22Rv1 (cell line): ENCODE measurements at regions not wholly inside any gene's neighbourhood (a gene's known extent, or its start where the extent isn't known, plus 50 kb on each side); places are given as distances from the start of the nearest gene placed in this dataset.

Experiments used
- ZFX ChIP-seq: fragments of 450-650 bp; IDR thresholded peaks from 2 replicates; pipeline ENCODE4 v1.6.1; 2017; ENCODE audit warnings: antibody characterized with exemption, borderline replicate concordance
- TF ChIP-seq, protein P1 (sequence below): fragments of 450-650 bp; IDR thresholded peaks from 2 replicates; pipeline ENCODE4 v1.5.1; 2017; ENCODE audit warnings: mild to moderate bottlenecking

DNA sequence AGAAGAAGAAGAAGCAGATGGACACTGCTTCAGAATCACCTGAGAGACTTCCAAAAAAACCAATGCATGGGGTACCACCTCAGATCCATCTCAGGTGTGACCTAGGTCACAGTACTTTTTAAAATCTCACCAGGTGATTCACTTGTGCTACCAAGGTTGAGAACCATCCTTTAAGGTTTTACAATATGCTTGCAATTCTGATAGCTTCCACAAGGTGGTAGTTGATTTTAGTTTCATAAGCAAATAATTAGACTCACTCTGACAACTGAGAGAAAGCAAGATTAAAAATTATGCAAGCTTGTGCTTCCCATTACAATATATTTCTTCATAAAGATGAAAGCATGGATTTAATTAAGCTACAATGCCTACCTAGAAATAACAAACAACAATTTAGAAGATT is 355.1 kb downstream of the EN1 start:
- TF ChIP-seq, protein P1, sequence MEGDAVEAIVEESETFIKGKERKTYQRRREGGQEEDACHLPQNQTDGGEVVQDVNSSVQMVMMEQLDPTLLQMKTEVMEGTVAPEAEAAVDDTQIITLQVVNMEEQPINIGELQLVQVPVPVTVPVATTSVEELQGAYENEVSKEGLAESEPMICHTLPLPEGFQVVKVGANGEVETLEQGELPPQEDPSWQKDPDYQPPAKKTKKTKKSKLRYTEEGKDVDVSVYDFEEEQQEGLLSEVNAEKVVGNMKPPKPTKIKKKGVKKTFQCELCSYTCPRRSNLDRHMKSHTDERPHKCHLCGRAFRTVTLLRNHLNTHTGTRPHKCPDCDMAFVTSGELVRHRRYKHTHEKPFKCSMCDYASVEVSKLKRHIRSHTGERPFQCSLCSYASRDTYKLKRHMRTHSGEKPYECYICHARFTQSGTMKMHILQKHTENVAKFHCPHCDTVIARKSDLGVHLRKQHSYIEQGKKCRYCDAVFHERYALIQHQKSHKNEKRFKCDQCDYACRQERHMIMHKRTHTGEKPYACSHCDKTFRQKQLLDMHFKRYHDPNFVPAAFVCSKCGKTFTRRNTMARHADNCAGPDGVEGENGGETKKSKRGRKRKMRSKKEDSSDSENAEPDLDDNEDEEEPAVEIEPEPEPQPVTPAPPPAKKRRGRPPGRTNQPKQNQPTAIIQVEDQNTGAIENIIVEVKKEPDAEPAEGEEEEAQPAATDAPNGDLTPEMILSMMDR, result peak; percentile 14; the same call in 1 of the 2 replicates
- no peak for TF ChIP-seq ZFX
